ENCODE measurements at regions not wholly inside any gene's neighbourhood (a gene's known extent, or its start where the extent isn't known, plus 50 kb on each side); places are given as distances from the start of the nearest gene placed in this dataset.
"Not testable (repeated sequence)": the region's sequence is repeated elsewhere in the genome, so short reads cannot be mapped to it uniquely, and the experiment has no call there.

GRCh38 chr5:83827111-83827557 lies 106.5 kb upstream of the HAPLN1 start:
- no peak for TF ChIP-seq CTCF (IDR thresholded peaks at IDR 0.05; ENCODE audit: low read depth, low read length)
- Histone ChIP-seq H3K27me3 (no peaks in the 10 kb centered on the region), H3K36me3 (no peaks in the 10 kb centered on the region), H3K4me1 (no peaks in the 10 kb centered on the region), H3K9me3 (no peaks in the 10 kb centered on the region), H3K4me3 (ENCODE audit: low read depth, low read length) (no peak overlapping the region)
- no peak for DNase-seq

GRCh38 chr5:83817591-83817990 lies 96.9 kb upstream of the HAPLN1 start:
- H3K27me3 ChIP-seq = no peaks in the 10 kb centered on the region
- no peaks in the 10 kb centered on the region for H3K9me3 ChIP-seq
- no peak overlapping the region for H3K4me3 ChIP-seq (ENCODE audit: low read depth, low read length)
- no peak for TF ChIP-seq CTCF (IDR thresholded peaks at IDR 0.05; ENCODE audit: low read depth, low read length)
- H3K36me3 ChIP-seq = no peaks in the 10 kb centered on the region
- no peaks in the 10 kb centered on the region for H3K4me1 ChIP-seq
- no peak for DNase-seq

- no peaks in the 10 kb centered on the region for H3K9me3 ChIP-seq
- DNase-seq = no peak
- no peak for TF ChIP-seq CTCF (IDR thresholded peaks at IDR 0.05; ENCODE audit: low read depth, low read length)
- H3K4me3 ChIP-seq (ENCODE audit: low read depth, low read length) = no peak overlapping the region
- no peaks in the 10 kb centered on the region for H3K36me3 ChIP-seq
- H3K4me1 ChIP-seq = no peaks in the 10 kb centered on the region
- no peaks in the 10 kb centered on the region for H3K27me3 ChIP-seq
Measured at GRCh38 chr5:83815661-83816060, 95.0 kb upstream of the HAPLN1 start.

- no peak for TF ChIP-seq CTCF (IDR thresholded peaks at IDR 0.05; ENCODE audit: low read depth, low read length)
- no peaks in the 10 kb centered on the region for H3K9me3 ChIP-seq
- H3K36me3 ChIP-seq = no peaks in the 10 kb centered on the region
- H3K4me3 ChIP-seq (ENCODE audit: low read depth, low read length) = no peak overlapping the region
- H3K4me1 ChIP-seq = no peaks in the 10 kb centered on the region
- H3K27me3 ChIP-seq = no peaks in the 10 kb centered on the region
- no peak for DNase-seq
Measured at GRCh38 chr5:83810511-83810910, 89.9 kb upstream of the HAPLN1 start.

- no peaks in the 10 kb centered on the region for H3K36me3 ChIP-seq
- TF ChIP-seq CTCF (IDR thresholded peaks at IDR 0.05; ENCODE audit: low read depth, low read length) = no peak
- H3K9me3 ChIP-seq = no peaks in the 10 kb centered on the region
- no peaks in the 10 kb centered on the region for H3K4me1 ChIP-seq
- H3K27me3 ChIP-seq = no peaks in the 10 kb centered on the region
- no peak overlapping the region for H3K4me3 ChIP-seq (ENCODE audit: low read depth, low read length)
- no peak for DNase-seq
Measured at GRCh38 chr5:83802686-83803085, 82.0 kb upstream of the HAPLN1 start.

- no peaks in the 10 kb centered on the region for H3K4me1 ChIP-seq
- H3K27me3 ChIP-seq = no peaks in the 10 kb centered on the region
- H3K9me3 ChIP-seq = no peaks in the 10 kb centered on the region
- DNase-seq = no peak
- H3K36me3 ChIP-seq = no peaks in the 10 kb centered on the region
- TF ChIP-seq CTCF (IDR thresholded peaks at IDR 0.05; ENCODE audit: low read depth, low read length) = no peak
- no peak overlapping the region for H3K4me3 ChIP-seq (ENCODE audit: low read depth, low read length)
Measured at GRCh38 chr5:83800201-83800600, 79.5 kb upstream of the HAPLN1 start.

- not testable (repeated sequence) for H3K36me3 ChIP-seq; H3K4me1 ChIP-seq; H3K9me3 ChIP-seq; H3K27me3 ChIP-seq; H3K4me3 ChIP-seq (ENCODE audit: low read depth, low read length); DNase-seq
Measured at GRCh38 chr5:83799020-83799419, 78.4 kb upstream of the HAPLN1 start.
